ENCODE measurements at regions not wholly inside any gene's neighbourhood (a gene's known extent, or its start where the extent isn't known, plus 50 kb on each side); places are given as distances from the start of the nearest gene placed in this dataset.

DNA sequence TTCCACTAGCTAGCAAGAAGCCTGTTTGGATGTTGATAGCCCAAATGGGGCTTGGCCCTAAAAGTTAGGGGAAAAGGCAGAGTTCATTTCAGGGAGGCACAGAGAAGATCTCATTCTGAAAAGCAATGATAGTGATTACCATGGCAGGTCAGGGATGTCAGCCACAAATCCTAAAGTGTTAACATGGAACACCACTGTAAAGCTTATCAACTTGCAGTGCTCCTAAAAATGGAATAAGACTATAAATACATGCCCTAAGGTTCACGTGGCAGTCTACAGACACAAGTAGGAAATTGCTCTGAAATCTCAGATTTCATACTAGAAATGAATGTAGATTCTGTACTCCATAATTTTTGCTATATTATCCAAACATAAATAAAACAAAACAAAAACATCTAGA is 280.0 kb upstream of the E2F7 start:
- no peak for DNase-seq (ENCODE audit: low spot score)
- in situ Hi-C loops (cut with MboI; ENCODE audit: low pct_unique_long_range_greater_than_20kb, low sequenced_read_pairs, unreplicated experiment): no loop called here
- TF ChIP-seq, protein P1, sequence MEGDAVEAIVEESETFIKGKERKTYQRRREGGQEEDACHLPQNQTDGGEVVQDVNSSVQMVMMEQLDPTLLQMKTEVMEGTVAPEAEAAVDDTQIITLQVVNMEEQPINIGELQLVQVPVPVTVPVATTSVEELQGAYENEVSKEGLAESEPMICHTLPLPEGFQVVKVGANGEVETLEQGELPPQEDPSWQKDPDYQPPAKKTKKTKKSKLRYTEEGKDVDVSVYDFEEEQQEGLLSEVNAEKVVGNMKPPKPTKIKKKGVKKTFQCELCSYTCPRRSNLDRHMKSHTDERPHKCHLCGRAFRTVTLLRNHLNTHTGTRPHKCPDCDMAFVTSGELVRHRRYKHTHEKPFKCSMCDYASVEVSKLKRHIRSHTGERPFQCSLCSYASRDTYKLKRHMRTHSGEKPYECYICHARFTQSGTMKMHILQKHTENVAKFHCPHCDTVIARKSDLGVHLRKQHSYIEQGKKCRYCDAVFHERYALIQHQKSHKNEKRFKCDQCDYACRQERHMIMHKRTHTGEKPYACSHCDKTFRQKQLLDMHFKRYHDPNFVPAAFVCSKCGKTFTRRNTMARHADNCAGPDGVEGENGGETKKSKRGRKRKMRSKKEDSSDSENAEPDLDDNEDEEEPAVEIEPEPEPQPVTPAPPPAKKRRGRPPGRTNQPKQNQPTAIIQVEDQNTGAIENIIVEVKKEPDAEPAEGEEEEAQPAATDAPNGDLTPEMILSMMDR (IDR thresholded peaks at IDR 0.05; ENCODE audit: extremely low read depth, insufficient read depth, missing control alignments): no peak

DNA sequence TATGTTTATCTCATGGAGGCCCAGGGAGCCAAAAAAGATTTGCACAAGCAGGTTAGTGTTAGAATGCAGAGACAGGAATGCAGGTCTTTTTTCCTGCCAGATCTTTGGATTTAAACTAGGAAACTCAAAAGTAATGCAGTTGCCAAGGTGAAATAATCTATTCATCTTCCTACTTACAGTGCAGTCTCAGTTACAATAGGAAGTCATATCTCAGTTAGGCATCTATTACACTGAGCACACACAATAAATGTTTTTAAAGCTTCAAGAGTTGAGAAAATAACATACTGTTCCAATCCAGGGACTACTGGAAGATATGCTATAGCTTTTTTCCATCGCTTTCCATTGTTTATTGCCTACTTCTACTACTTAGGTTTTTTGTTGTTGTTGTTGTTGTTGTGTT is 279.3 kb upstream of the E2F7 start:
- in situ Hi-C loops (cut with MboI; ENCODE audit: low pct_unique_long_range_greater_than_20kb, low sequenced_read_pairs, unreplicated experiment): no loop called here
- TF ChIP-seq, protein P1 (IDR thresholded peaks at IDR 0.05; ENCODE audit: extremely low read depth, insufficient read depth, missing control alignments): no peak
- no peak for DNase-seq (ENCODE audit: low spot score)

DNA sequence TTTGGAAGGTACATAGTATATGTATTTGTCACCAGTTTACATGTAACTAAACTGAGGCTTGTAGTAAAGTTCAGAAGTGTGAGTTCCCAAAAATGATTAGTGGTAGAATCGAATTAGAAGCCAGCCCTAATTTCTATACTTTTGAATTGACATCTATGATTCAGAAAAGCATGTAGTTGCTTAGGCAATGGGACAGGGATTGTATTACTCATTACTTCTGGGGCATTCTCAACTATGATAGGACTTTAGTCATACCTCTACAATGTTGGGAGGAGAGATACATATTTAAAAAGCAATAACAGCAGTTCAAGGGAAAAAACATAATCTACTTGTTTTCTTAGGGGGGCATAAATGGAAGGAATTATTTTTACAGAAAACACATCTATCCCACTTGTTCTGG is 277.9 kb upstream of the E2F7 start:
- TF ChIP-seq, protein P1 (IDR thresholded peaks at IDR 0.05; ENCODE audit: extremely low read depth, insufficient read depth, missing control alignments): no peak
- in situ Hi-C loops (cut with MboI; ENCODE audit: low pct_unique_long_range_greater_than_20kb, low sequenced_read_pairs, unreplicated experiment): no loop called here
- no peak for DNase-seq (ENCODE audit: low spot score)

DNA sequence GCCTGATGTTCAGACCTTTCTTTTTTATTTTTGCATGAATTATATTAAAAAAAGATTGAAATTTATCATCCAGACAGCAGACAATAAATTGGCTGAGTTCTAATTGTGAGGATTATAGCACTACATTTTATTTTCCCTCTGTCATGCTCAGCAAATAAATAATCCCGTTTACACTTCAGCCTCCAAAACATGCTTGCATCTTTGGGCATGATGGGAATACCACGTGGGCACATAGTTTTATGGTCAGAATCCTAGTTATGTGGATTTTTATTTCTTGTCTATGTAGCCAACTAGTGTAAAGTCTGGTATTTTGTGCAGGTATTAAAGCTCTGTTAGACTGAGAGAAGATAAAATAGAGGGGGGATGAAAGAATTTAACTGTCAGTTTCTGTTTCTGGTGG is 276.9 kb upstream of the E2F7 start:
- TF ChIP-seq, protein P1 (IDR thresholded peaks at IDR 0.05; ENCODE audit: extremely low read depth, insufficient read depth, missing control alignments): no peak
- in situ Hi-C loops (cut with MboI; ENCODE audit: low pct_unique_long_range_greater_than_20kb, low sequenced_read_pairs, unreplicated experiment): no loop called here
- DNase-seq (ENCODE audit: low spot score): no peak

DNA sequence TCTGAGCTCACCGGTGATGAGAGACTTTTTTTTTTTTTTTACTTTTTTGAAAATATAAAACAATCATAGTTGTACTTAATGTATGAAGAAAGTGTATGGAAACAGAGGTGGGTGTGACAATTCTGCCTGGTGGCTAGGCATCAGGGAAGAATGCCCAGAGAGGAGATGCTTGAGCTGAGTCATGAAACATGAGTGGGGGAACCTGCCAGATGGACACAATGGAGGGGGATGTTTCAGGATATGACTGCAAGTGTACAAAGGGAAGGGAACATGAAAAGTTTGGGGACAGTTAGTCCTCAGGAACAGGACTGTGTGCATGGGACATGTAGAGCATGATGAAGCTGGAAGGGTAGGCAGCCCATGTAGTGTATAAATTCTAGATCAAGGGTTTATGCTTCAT is 274.2 kb upstream of the E2F7 start:
- TF ChIP-seq, protein P1 (IDR thresholded peaks at IDR 0.05; ENCODE audit: extremely low read depth, insufficient read depth, missing control alignments): no peak
- in situ Hi-C loops (cut with MboI; ENCODE audit: low pct_unique_long_range_greater_than_20kb, low sequenced_read_pairs, unreplicated experiment): no loop called here
- no peak for DNase-seq (ENCODE audit: low spot score)

DNA sequence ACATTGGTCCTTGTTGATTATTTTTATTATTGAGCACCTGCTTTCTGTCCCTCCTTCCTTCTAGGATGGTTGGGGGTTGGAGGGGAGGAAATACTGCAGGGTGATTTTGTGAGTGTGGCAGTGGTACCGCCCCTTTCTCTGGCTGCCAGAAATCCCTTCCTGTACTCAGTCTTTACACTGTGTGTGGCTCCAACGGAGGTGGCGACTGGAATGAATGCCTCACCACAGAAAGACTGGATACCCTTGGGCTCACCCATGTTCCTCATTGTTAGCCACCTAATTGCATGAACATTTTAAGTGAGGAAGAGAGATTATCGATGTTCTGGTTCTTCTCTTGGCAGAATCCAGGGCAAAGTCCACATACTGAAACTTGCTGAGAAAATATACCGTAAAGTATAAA is 272.0 kb upstream of the E2F7 start:
- TF ChIP-seq, protein P1 (IDR thresholded peaks at IDR 0.05; ENCODE audit: extremely low read depth, insufficient read depth, missing control alignments): no peak
- in situ Hi-C loops (cut with MboI; ENCODE audit: low pct_unique_long_range_greater_than_20kb, low sequenced_read_pairs, unreplicated experiment): no loop called here
- DNase-seq (ENCODE audit: low spot score): no peak

DNA sequence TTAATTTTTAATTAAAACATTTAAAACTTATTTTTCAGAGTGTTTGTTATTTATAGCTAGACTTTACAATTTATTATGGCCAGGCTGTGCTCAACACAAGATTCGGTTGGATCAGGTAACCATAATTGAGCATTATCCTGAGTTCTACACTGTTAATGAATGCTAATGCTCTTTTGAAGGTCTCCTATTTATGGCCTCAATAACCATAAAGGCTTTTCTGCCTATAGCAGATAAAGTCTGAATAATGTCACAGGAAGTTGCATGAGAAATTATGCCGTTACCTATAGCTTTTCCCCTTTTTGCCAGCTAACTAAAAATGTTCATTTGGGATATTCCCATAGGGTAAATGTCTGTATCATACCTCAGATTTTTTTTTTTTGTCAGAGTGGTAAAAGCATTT is 269.4 kb upstream of the E2F7 start:
- no peak for DNase-seq (ENCODE audit: low spot score)
- TF ChIP-seq, protein P1 (IDR thresholded peaks at IDR 0.05; ENCODE audit: extremely low read depth, insufficient read depth, missing control alignments): no peak
- in situ Hi-C loops (cut with MboI; ENCODE audit: low pct_unique_long_range_greater_than_20kb, low sequenced_read_pairs, unreplicated experiment): no loop called here
